ENCODE measurements at regions not wholly inside any gene's neighbourhood (a gene's known extent, or its start where the extent isn't known, plus 50 kb on each side); places are given as distances from the start of the nearest gene placed in this dataset.

- no peak for TF ChIP-seq CTCF (IDR thresholded peaks at IDR 0.05)
- Mint-ChIP-seq H3K27me3 (ENCODE audit: insufficient read depth) (peaks cover 4% of the 10 kb centered on the region), H3K4me3 (no peak overlapping the region), H3K9me3 (peaks cover 8% of the 10 kb centered on the region; the same call in 1 of the 2 replicates), H3K4me1 (ENCODE audit: low read depth) (no peaks in the 10 kb centered on the region), H3K36me3 (ENCODE audit: low read depth) (no peaks in the 10 kb centered on the region), H3K27ac (no peak overlapping the region)
- no peak for DNase-seq
Measured at GRCh38 chr1:30325085-30325935, 398.1 kb downstream of the MATN1 start.

- Mint-ChIP-seq H3K4me3 (no peak overlapping the region), H3K4me1 (ENCODE audit: low read depth) (no peaks in the 10 kb centered on the region), H3K27ac (no peak overlapping the region), H3K9me3 (peaks cover 6% of the 10 kb centered on the region; the same call in 1 of the 2 replicates), H3K36me3 (ENCODE audit: low read depth) (no peaks in the 10 kb centered on the region), H3K27me3 (ENCODE audit: insufficient read depth) (peaks cover 5% of the 10 kb centered on the region)
- no peak for TF ChIP-seq CTCF (IDR thresholded peaks at IDR 0.05)
- DNase-seq: no peak
Measured at GRCh38 chr1:30324251-30325084, 398.9 kb downstream of the MATN1 start.

DNA sequence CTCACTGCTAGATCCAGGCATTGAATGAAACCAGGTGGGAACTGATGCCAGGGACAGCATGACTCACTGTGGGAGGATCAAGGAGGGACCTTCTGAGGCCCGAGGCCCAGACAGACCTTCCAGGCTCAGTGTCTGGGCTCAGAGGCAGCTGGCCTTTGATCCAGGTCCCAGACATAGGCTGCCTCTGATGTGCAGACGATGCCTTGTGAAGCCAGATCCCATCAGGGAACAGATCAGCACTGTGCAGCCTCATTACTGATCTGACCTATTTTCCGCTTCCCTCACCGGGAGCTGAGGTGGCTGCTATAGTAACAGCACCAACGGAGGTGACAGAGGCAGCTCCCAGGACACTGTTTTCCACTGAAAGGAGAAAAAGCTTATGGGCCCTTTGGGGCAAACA lies 399.5 kb downstream of the MATN1 start:
- no peak overlapping the region for H3K27ac Mint-ChIP-seq
- peaks cover 6% of the 10 kb centered on the region for H3K27me3 Mint-ChIP-seq (ENCODE audit: insufficient read depth)
- H3K4me3 Mint-ChIP-seq: no peak overlapping the region
- DNase-seq: no peak
- no peak for TF ChIP-seq CTCF (IDR thresholded peaks at IDR 0.05)
- H3K4me1 Mint-ChIP-seq (ENCODE audit: low read depth): no peaks in the 10 kb centered on the region
- H3K9me3 Mint-ChIP-seq: peaks cover 5% of the 10 kb centered on the region; the same call in 1 of the 2 replicates
- H3K36me3 Mint-ChIP-seq (ENCODE audit: low read depth): no peaks in the 10 kb centered on the region

- H3K4me3 Mint-ChIP-seq: no peak overlapping the region
- peaks cover under 1% of the 10 kb centered on the region; the same call in 1 of the 2 replicates for H3K9me3 Mint-ChIP-seq
- no peaks in the 10 kb centered on the region for H3K4me1 Mint-ChIP-seq (ENCODE audit: low read depth)
- no peaks in the 10 kb centered on the region for H3K36me3 Mint-ChIP-seq (ENCODE audit: low read depth)
- no peak overlapping the region for H3K27ac Mint-ChIP-seq
- peaks cover 7% of the 10 kb centered on the region for H3K27me3 Mint-ChIP-seq (ENCODE audit: insufficient read depth)
- DNase-seq: no peak
- no peak for TF ChIP-seq CTCF (IDR thresholded peaks at IDR 0.05)
Measured at GRCh38 chr1:30323352-30323751, 400.0 kb downstream of the MATN1 start.

- Mint-ChIP-seq H3K9me3 (peaks cover under 1% of the 10 kb centered on the region; the same call in 1 of the 2 replicates), H3K27ac (no peak overlapping the region), H3K27me3 (ENCODE audit: insufficient read depth) (peaks cover 7% of the 10 kb centered on the region), H3K4me3 (no peak overlapping the region), H3K4me1 (ENCODE audit: low read depth) (no peaks in the 10 kb centered on the region), H3K36me3 (ENCODE audit: low read depth) (no peaks in the 10 kb centered on the region)
- no peak for DNase-seq
- TF ChIP-seq CTCF (IDR thresholded peaks at IDR 0.05): peak; percentile 14; the same call in 1 of the 2 replicates
Measured at GRCh38 chr1:30322859-30323257, 400.5 kb downstream of the MATN1 start.

Measured in HFFc6 (cell line).